ENCODE measurements at regions not wholly inside any gene's neighbourhood (a gene's known extent, or its start where the extent isn't known, plus 50 kb on each side); places are given as distances from the start of the nearest gene placed in this dataset.

- no peak for DNase-seq (ENCODE audit: low read depth)
These were observed 81.3 kb downstream of the FOXL3 start for GRCh38 chr7:371119-371778.

GRCh38 chr7:371779-372545 is 82.0 kb downstream of the FOXL3 start:
- DNase-seq (ENCODE audit: low read depth) = no peak

DNA sequence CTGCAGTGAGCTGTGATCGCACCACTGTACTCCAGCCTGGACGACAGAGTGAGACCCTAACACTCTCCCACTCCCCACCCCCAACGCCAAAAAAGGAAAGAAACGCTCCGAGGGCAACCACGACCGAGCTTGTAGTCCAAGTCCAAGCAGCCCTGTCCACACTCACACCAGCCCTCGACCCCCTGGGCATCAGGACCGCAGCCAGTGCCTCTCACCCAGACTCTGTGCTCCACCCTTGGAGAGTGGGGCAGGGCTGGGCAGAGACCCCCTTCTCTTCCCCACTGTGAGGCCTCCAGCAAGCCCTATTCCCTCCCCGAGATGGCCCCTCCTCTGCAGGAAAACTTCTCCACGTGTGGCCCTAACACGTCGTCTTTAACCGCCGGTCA is 82.6 kb downstream of the FOXL3 start:
- DNase-seq (ENCODE audit: low read depth) = no peak

DNA sequence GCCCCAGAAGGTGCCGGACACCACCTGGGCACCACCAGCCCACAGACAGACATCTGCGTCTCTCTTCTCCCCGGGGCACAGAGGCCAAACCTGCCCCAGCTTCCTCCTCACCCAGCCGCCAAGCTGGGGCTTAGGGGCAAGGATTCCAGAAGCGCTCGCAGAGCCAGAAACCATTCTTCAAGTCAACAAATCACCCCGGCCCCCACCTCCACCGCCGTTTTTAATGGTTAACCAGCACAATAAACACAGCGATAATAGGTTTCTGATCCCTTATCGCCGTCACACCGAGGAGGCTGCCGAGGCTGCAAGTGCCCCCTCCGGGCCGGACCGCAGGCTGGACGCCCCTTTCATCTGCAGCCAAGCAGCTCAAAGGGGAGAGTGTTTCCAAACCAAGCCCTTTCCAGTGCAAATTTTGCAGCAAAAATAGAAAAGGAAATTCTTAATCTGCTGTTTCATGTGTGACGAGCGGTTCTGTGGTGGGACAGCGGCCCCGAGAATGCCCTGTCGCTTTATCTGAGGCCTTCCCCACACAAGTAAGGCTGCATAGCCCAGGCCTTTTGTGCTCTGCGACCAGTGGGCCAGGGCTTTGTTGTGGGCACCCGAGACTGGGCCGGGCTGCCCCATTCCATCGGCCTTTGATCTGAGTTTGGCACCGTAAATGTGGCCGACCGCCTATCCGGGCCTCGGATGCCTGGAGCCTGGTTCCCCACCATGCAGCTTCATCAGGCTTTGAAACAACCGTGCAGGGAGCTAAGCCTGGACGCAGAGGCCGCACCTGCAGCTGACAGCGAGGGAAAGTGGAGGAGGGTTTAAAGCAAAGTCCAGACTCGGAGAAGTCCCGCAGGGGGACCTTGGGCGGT is 83.2 kb downstream of the FOXL3 start:
- DNase-seq (ENCODE audit: low read depth) = no peak

GRCh38 chr7:373818-374705 is 84.1 kb downstream of the FOXL3 start:
- DNase-seq (ENCODE audit: low read depth) = no peak

- DNase-seq (ENCODE audit: low read depth) = no peak
These were observed 84.8 kb downstream of the FOXL3 start for GRCh38 chr7:374706-375311.

GRCh38 chr7:375321-375831 is 85.4 kb downstream of the FOXL3 start:
- no peak for DNase-seq (ENCODE audit: low read depth)

- DNase-seq (ENCODE audit: low read depth) = no peak
These were observed 85.9 kb downstream of the FOXL3 start for GRCh38 chr7:375901-376305.

DNA sequence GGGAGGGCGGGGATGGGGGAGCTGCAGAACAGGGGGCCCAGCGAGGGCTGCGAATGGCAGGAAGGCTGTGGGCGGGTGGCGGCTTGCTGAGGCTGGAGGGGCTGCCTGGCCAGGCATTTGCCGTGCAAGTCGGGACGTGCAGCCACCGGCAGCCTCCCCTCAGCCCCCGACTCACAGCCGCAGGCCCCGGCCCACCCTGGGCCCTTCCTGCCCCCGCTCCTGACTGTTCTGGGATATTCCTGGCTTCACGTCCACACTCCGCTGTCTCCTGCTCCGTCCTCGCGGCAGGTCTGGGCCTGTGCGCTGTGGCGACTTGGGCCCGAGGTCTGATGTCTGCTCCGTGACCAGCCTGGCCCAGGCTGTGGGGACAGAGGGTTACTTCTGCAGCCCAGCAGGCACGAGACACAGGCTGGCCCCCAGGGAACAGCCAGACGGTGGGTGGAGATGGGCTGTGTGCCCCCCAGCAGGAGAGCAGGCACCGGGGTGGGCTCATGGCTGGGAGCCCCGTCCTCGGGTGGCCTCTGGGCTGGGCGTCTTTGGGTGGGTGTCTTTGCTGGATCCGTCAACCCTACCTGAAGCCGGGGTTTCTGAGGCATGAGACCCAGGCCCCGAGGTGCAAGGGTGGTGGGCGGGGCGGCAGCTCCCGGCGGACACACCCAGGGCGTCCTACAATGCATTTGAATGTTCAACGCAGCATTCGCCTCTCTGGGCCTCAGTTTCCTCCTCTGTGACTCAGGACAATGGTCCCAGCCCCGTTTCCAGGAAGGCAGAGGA is 86.5 kb downstream of the FOXL3 start:
- DNase-seq (ENCODE audit: low read depth) = no peak

DNA sequence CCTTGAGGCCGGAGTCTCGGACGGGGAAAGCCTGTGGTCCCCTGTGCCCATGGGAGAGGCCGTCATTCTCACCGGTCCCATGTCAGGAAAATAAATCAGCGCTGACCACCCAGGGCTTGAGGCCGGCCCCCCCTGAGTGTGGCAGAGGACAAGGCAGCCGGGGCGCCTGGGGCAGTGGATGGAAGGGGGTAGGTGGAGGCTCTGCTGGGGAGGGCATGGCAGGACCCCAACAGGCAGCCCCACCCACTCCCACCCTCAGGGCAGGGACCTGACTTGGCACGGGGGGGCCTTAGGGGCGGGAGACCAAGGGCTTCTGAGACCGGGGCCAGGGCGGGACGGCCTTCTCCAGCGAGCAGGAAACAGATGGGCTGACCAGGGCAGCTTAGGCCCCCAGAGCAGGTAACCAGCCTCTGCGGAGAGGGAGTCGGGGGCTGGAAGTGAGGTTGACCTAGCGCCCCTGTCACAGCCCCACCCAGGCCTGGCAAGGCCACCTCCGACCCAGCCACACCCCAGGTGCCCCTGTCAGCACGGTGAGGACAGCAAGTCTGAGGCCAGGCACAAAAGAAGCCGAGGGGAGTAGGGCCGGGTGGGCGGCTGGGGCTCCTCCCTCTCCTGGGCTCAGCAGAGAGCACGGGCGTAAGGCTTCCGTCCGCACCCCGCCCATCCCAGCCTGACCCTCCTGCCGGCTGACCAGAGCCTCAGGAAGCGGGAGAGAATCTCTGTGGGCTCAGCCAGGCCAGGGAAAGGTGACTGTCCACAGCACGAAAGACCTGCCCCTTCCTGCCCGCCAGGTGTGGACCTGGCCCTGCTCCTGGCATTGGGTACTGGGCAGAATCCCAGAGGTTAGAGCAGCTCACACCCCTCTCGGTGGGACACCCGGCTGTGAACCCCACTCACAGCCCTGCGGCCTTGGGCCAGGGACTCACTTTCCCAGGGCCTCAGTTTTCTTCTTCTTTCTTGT is 87.4 kb downstream of the FOXL3 start:
- DNase-seq (ENCODE audit: low read depth) = no peak

- DNase-seq (ENCODE audit: low read depth) = no peak
These were observed 88.1 kb downstream of the FOXL3 start for GRCh38 chr7:378041-378420.

GRCh38 chr7:378551-379455 is 88.8 kb downstream of the FOXL3 start:
- DNase-seq (ENCODE audit: low read depth) = no peak

- DNase-seq (ENCODE audit: low read depth) = no peak
These were observed 89.6 kb downstream of the FOXL3 start for GRCh38 chr7:379456-380138.

DNA sequence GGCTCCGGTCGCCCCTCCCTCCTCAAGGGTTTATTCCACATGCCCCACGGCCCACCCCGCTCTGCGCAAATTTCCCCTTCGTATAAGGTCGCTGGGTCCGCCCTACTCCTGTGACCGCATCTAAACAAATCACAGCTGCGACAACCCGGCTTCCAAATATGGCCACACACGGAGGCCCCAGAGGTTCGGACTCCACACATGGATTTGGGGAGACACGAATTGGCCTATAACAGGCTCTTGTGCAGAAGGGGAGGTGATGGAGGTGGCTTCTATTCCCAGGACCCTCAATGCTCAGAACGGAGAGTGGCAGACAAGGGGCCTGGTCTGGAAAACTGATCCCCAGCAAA is 90.1 kb downstream of the FOXL3 start:
- no peak for DNase-seq (ENCODE audit: low read depth)

DNA sequence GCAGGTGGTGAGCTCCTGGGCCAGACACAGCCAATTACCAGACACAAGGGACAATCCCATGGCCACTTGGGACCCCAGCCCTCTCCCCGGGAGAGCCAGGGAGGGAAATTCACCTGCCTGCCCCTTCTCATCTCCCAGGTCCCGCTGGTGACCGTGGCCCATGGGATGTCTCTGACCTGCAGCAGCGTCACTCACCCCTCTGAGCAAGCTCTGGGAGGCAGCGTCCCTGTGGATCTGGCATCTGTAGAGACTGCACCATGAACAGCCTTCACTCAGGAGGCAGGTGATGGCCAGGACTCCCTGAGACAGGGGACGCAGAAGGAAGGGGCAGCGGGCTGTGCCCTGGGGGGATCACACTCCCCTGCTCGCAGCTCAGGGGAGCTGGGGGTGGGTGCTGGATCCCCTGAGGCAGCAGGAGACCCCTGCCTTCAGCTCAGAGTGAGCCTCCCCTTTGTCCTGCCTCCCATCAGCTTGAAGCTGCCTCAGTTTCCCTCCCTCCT is 90.8 kb downstream of the FOXL3 start:
- no peak for DNase-seq (ENCODE audit: low read depth)

GRCh38 chr7:381211-382042 is 91.5 kb downstream of the FOXL3 start:
- DNase-seq (ENCODE audit: low read depth) = no peak

GRCh38 chr7:382043-382400 is 92.1 kb downstream of the FOXL3 start:
- no peak for DNase-seq (ENCODE audit: low read depth)
